ENCODE measurements at regions not wholly inside any gene's neighbourhood (a gene's known extent, or its start where the extent isn't known, plus 50 kb on each side); places are given as distances from the start of the nearest gene placed in this dataset.

DNA sequence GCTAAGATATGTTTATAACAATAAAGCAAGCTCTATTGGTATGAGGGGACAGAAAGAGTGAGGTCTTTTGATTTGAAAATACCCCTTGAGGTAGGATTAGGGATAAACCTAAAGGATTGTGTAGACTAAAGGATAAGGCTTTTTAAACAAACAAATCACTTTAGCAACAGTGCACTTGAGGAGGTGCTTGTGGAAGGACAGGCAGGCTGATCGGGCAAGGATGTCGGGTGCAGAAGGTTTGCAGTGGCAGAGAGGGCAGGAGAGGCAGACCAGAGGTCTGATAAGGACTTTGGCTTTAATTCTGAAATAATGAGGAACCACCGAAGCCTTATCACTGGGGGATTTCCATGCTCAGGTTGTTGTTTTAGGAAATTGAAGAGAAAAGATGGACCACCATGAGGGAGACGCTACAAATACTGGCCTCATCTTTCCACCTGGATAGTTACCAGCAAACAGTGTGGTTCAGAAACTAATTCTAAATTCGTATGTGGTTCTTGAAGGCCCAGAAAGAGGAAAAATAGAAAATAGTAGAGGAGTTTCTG is 119.5 kb upstream of the KLF6 start:
- WGBS, 2 donors, result 83 to 93% methylated on average over 5 of the region's 5 CpGs
- intact Hi-C loops (cut with DNase I; ENCODE audit: low total_unique reads), result no loop called here
- H3K4me3 ChIP-seq, result no peak overlapping the region
- H3K36me3 ChIP-seq (ENCODE audit: low read depth, missing control alignments), result no peaks in the 10 kb centered on the region
- H3K4me1 ChIP-seq, result no peaks in the 10 kb centered on the region
- H3K27ac ChIP-seq, result no peak overlapping the region
- TF ChIP-seq, protein P1, sequence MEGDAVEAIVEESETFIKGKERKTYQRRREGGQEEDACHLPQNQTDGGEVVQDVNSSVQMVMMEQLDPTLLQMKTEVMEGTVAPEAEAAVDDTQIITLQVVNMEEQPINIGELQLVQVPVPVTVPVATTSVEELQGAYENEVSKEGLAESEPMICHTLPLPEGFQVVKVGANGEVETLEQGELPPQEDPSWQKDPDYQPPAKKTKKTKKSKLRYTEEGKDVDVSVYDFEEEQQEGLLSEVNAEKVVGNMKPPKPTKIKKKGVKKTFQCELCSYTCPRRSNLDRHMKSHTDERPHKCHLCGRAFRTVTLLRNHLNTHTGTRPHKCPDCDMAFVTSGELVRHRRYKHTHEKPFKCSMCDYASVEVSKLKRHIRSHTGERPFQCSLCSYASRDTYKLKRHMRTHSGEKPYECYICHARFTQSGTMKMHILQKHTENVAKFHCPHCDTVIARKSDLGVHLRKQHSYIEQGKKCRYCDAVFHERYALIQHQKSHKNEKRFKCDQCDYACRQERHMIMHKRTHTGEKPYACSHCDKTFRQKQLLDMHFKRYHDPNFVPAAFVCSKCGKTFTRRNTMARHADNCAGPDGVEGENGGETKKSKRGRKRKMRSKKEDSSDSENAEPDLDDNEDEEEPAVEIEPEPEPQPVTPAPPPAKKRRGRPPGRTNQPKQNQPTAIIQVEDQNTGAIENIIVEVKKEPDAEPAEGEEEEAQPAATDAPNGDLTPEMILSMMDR (IDR thresholded peaks at IDR 0.05), result no peak
- TF ChIP-seq POLR2A (IDR thresholded peaks at IDR 0.05), result no peak
- no peaks in the 10 kb centered on the region for H3K9me3 ChIP-seq
- no peak for DNase-seq
- H3K27me3 ChIP-seq, result no peaks in the 10 kb centered on the region

DNA sequence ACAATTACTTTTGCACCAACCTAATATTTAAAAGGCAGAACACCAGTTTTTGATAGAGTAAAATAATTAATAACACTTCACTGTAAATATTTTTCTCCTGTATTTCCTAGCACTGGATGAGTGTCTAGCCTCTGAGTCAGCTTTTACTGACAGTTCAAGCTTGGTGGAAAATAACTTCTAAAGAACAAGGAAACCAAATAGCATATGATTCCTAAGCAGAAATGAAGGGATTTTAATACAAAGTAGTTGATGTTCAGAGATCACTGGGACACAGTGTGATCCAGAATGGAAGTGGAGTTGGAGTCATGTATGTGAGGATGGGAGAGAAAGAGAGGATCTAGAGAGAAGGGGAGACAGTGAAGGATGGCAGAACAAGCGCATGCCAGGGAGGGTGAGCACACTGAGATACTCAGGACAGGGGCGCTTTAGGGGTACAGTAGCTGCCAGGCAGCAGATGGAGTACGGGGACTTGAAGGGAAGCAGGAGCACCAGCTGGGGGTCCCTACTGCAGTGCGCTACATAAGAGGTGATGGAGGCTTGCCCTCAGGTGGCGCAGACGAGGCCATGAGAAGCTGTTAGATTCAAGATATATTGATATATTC is 117.9 kb upstream of the KLF6 start:
- Histone ChIP-seq H3K4me1 (no peaks in the 10 kb centered on the region), H3K9me3 (no peaks in the 10 kb centered on the region), H3K27me3 (no peaks in the 10 kb centered on the region), H3K4me3 (no peak overlapping the region), H3K27ac (no peak overlapping the region), H3K36me3 (ENCODE audit: low read depth, missing control alignments) (no peaks in the 10 kb centered on the region)
- intact Hi-C loops (cut with DNase I; ENCODE audit: low total_unique reads), result no loop called here
- TF ChIP-seq, protein P1 (IDR thresholded peaks at IDR 0.05), result no peak
- TF ChIP-seq POLR2A (IDR thresholded peaks at IDR 0.05), result no peak
- WGBS, 2 donors, result 95 to 96% methylated on average over 6 of the region's 6 CpGs
- DNase-seq, result no peak

DNA sequence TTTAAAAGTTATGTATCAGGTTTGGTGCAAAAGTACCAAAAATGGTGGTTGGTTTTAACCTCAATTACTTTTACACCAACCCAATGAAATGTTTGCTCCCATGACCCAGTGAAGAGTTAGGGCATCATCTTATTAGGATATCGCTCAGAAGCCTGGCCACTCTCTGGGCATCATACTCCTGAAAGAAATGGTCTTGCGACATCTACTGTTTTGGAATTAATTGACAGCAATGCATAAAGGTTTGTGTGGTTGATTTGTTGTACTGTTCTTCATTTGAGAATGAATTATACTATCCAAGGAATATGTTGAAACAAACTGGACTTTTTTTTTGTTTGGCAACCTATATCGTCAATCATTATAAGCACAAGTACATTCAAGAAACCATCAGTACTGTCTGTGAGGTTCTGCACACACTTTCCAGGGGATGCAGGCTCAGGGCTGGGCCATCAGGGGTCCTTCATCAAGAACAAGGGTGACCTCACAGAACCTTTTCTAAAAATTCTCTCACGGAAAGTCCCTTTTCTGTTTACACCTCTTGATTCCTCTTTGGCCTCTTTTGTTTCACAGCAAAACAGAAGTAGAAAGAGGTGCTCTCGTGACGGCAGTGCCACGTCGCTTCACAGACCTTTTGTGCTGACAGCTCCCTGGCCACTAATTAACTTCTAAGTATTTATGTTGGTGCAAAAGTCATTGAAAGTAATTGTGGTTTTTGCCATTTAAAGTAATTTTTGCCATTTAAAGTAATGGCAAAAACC is 117.2 kb upstream of the KLF6 start:
- Histone ChIP-seq H3K9me3 (no peaks in the 10 kb centered on the region), H3K4me3 (no peak overlapping the region), H3K36me3 (ENCODE audit: low read depth, missing control alignments) (no peaks in the 10 kb centered on the region), H3K27ac (no peak overlapping the region), H3K4me1 (no peaks in the 10 kb centered on the region), H3K27me3 (no peaks in the 10 kb centered on the region)
- intact Hi-C loops (cut with DNase I; ENCODE audit: low total_unique reads), result no loop called here
- DNase-seq, result no peak
- TF ChIP-seq, protein P1 (IDR thresholded peaks at IDR 0.05), result no peak
- TF ChIP-seq POLR2A (IDR thresholded peaks at IDR 0.05), result no peak
- 84 to 90% methylated on average over 8 of the region's 8 CpGs for WGBS, 2 donors

DNA sequence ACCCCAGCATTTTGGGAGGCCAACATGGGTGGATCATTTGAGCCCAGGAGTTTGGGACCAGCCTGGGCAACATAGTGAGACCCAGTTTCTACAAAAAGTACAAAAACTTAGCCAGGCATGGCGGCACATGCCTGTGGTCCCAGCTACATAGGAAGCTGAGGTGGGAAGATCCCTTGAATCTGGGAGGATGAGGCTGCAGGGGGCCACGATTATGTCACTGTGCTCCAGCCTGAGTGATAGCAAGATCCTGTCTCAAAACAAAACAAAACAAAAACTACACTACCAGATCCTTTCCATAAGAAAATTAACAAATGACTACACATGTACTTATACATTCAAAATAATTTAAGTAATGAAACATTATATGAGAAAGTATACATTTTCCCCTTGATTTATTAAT is 116.4 kb upstream of the KLF6 start:
- 90 to 92% methylated on average over 2 of the region's 2 CpGs for WGBS, 2 donors
- Histone ChIP-seq H3K36me3 (ENCODE audit: low read depth, missing control alignments) (no peaks in the 10 kb centered on the region), H3K27ac (no peak overlapping the region), H3K4me1 (no peaks in the 10 kb centered on the region), H3K9me3 (no peaks in the 10 kb centered on the region), H3K27me3 (no peaks in the 10 kb centered on the region), H3K4me3 (no peak overlapping the region)
- DNase-seq, result no peak
- intact Hi-C loops (cut with DNase I; ENCODE audit: low total_unique reads), result no loop called here
- TF ChIP-seq POLR2A (IDR thresholded peaks at IDR 0.05), result no peak
- TF ChIP-seq, protein P1 (IDR thresholded peaks at IDR 0.05), result no peak

All from testis (tissue), 2 donors.